Mesothelial cell of epicardium (in vitro differentiated cells): ENCODE measurements at regions not wholly inside any gene's neighbourhood (a gene's known extent, or its start where the extent isn't known, plus 50 kb on each side); places are given as distances from the start of the nearest gene placed in this dataset.

Source experiments
- DNase-seq, 2 experiments: peaks; one replicate each; pipeline ENCODE4 v3.0.0; 2021; ENCODE audit warnings: low spot score in 2 of 2; ENCODE audit not compliant: unreplicated experiment in 2 of 2
- H3K27ac Mint-ChIP-seq: 2 replicates; pipeline ENCODE4 v1.8.0; 2021; ENCODE audit warnings: mixed read lengths
- H3K27me3 Mint-ChIP-seq: 2 replicates; pipeline ENCODE4 v1.8.0; 2021; ENCODE audit warnings: low read depth, mixed read lengths
- H3K36me3 Mint-ChIP-seq: 2 replicates; pipeline ENCODE4 v1.8.0; 2021; ENCODE audit warnings: mixed read lengths
- H3K4me1 Mint-ChIP-seq: 2 replicates; pipeline ENCODE4 v1.8.0; 2021; ENCODE audit warnings: mixed read lengths
- H3K4me3 Mint-ChIP-seq: 2 replicates; pipeline ENCODE4 v1.8.0; 2021; ENCODE audit warnings: mild to moderate bottlenecking, moderate library complexity, mixed read lengths
- H3K9me3 Mint-ChIP-seq: 2 replicates; pipeline ENCODE4 v1.8.0; 2021; ENCODE audit warnings: mixed read lengths
- CTCF ChIP-seq: fragments of 200-600 bp; sonication (generic); IDR thresholded peaks from one replicate; pipeline ENCODE4 v1.5.0; 2021; ENCODE audit warnings: antibody characterized with exemption; ENCODE audit not compliant: unreplicated experiment

DNA sequence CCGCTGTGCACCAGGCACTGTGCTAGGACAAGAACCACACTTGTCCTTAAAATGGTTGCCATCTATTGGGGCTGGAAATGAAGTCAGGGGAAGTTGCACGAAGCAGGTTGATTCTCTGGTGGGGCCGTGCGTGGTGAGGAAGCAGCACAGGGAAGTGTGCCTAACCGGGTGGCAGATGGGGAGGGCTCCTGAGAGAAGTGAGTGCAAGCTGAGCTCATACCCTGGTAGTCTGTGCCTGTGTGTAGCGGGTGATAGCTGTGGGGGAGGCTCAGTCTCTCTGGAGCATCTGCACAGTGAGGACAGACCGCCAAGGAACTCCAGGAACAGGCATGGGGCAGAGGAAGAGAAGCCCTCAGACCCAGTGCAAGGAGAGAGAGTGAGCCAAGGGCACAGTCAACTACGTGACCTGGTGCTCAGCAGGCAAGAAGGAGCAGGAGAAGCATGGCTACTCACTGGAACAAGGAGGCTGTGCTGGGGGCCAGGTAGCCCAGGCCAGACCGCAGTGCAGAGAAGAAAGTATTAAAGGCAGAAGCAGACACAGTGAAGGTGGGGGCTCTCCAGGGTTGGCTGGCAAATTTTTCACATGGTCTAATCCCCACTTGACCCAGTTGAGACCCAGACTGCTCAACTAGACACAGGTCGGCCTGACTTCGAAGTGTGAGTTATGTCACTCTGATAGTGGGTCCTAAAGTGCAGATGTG is 155.0 kb downstream of the CDH26 start:
- H3K27me3 Mint-ChIP-seq = peaks cover 21% of the 10 kb centered on the region
- no peak overlapping the region for H3K27ac Mint-ChIP-seq
- TF ChIP-seq CTCF = no peak
- no peaks in the 10 kb centered on the region for H3K36me3 Mint-ChIP-seq
- no peak overlapping the region for H3K4me3 Mint-ChIP-seq
- H3K9me3 Mint-ChIP-seq = no peaks in the 10 kb centered on the region
- no peaks in the 10 kb centered on the region for H3K4me1 Mint-ChIP-seq
- no peak for DNase-seq

DNA sequence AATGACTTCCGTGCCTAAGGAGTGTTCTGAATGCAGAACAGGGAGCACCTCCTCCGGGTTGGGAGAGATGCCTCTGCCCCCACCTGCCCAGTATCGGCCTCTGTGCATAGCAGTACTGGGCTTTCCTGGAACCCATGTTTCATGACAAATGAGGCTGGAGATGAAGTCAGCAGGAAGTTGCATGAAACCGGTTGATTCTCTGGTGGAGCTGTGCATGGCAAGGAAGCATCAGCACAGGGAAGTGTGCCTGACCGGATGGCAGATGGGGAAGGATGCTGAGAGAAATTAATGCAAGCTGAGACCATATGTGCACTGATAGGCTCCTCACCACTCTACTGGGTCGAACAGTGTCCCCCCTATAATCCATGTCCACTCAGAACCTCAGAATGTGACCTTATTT is 155.5 kb downstream of the CDH26 start:
- H3K36me3 Mint-ChIP-seq = no peaks in the 10 kb centered on the region
- TF ChIP-seq CTCF = no peak
- no peak overlapping the region for H3K4me3 Mint-ChIP-seq
- no peaks in the 10 kb centered on the region for H3K4me1 Mint-ChIP-seq
- no peak for DNase-seq
- peaks cover 27% of the 10 kb centered on the region for H3K27me3 Mint-ChIP-seq
- no peak overlapping the region for H3K27ac Mint-ChIP-seq
- H3K9me3 Mint-ChIP-seq = no peaks in the 10 kb centered on the region

DNA sequence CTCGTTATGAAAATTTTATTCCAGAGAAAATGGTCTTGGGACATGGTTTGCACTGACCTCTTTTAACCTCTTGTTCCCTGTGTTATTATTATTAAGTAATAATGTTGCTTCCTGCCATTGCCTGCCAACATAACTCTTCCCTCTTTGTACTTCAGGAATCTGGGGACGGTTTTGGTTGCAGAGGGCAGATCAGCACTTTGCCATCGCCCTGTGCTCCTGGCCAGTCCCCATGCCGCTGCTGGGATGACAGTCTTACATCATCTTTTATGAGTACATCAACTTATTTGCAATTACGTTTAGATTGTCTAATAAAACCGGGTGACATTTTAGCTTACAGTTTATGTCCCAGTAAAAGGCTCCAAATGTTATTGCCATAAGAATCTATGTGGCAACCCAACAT is 157.2 kb downstream of the CDH26 start:
- TF ChIP-seq CTCF = no peak
- Mint-ChIP-seq H3K9me3 (no peaks in the 10 kb centered on the region), H3K27me3 (peaks cover 36% of the 10 kb centered on the region), H3K4me1 (no peaks in the 10 kb centered on the region), H3K36me3 (no peaks in the 10 kb centered on the region), H3K27ac (no peak overlapping the region), H3K4me3 (no peak overlapping the region)
- DNase-seq = no peak

DNA sequence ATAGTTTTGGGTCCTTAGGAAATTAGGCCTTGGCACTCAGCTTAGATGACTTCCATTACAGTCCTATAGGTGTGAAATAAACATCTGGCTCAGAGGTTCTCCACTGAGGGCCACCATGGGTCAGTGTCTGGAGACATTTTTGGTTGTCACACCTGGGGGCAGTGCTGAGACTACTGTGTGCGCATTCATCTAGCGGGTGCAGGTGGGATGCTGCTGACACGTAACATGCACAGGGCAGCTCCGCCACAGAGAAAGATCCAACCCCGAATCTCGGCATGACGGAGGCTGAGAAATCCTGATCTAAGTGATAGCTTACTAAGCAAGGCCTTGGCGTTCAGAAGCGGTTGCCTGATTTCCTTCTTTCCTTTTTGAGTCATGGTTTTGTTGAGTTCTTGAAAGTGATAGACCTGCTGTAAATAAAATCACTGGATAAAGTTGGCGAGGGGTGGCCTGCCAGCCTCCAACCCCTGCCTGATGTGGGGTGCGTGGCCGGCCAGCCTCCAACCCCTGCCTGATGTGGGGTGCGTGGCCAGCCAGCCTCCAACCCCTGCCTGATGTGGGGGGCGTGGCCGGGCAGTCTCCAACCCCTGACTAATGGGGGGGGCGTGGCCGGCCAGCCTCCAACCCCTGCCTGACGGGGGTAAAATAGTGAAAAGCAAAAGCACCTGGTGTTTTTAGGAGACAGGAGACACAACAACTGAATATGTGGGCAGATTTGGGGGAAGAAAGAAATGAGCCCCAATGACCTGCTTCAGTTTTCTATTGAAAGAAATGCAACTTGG is 158.1 kb downstream of the CDH26 start:
- TF ChIP-seq CTCF = no peak
- Mint-ChIP-seq H3K27ac (no peak overlapping the region), H3K27me3 (peaks cover 45% of the 10 kb centered on the region), H3K36me3 (no peaks in the 10 kb centered on the region), H3K4me1 (no peaks in the 10 kb centered on the region), H3K4me3 (no peak overlapping the region), H3K9me3 (no peaks in the 10 kb centered on the region)
- no peak for DNase-seq

GRCh38 chr20:60117065-60117464 is 158.8 kb downstream of the CDH26 start:
- no peaks in the 10 kb centered on the region for H3K36me3 Mint-ChIP-seq
- peaks cover 51% of the 10 kb centered on the region for H3K27me3 Mint-ChIP-seq
- no peaks in the 10 kb centered on the region for H3K9me3 Mint-ChIP-seq
- no peak for TF ChIP-seq CTCF
- no peak for DNase-seq
- no peaks in the 10 kb centered on the region for H3K4me1 Mint-ChIP-seq
- no peak overlapping the region for H3K27ac Mint-ChIP-seq
- H3K4me3 Mint-ChIP-seq = no peak overlapping the region
